IPS DF 19.7 (cell line): ENCODE measurements at regions not wholly inside any gene's neighbourhood (a gene's known extent, or its start where the extent isn't known, plus 50 kb on each side); places are given as distances from the start of the nearest gene placed in this dataset.
"Not testable (repeated sequence)": the region's sequence is repeated elsewhere in the genome, so short reads cannot be mapped to it uniquely, and the experiment has no call there.

Experiments used
- DNase-seq: peaks from one replicate; pipeline ENCODE4 v3.0.0-alpha.2; 2013; ENCODE audit warnings: low read depth, low spot score

GRCh38 chr4:43089730-43090129 is 197.2 kb downstream of the GRXCR1 start:
- DNase-seq = no peak

DNA sequence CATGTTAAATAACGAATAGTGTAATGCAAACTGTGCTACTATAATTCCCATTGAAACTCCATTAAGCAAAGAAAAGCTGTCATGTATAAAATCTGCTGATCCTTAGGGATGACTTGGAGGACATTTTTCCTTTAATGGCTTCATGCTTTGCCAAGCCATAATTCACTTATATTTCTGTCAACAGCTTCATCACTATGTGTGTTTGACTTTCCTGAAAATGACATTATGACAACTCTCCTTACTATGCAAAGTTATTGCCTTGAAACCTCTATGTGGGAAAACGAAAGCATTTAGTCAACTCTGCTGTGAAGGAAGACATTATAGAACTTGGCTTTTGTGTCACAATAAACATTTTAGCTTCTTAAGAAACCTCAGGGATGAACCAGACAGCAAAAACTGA is 210.5 kb downstream of the GRXCR1 start:
- DNase-seq = no peak

DNA sequence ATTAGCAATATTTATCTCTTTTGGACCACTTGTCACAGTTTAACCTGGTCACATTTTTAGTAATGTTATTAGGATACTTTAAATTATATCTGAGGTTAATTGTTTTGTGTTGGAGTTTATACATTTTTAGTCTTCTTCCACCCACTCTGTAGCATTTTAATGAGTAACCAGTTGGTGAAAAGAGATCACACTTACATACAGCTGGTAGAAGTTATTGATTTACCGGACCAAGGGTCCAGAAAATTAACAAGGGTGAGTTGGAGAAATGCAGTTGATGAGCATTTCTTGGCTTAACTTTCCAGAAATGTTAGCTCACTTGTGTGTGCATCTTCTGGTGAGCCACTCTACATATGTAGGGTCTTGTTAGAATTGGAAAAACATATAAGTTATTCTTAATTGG is 219.6 kb downstream of the GRXCR1 start:
- no peak for DNase-seq

- DNase-seq = no peak
Observed at GRCh38 chr4:43113196-43113595, 220.7 kb downstream of the GRXCR1 start.

DNA sequence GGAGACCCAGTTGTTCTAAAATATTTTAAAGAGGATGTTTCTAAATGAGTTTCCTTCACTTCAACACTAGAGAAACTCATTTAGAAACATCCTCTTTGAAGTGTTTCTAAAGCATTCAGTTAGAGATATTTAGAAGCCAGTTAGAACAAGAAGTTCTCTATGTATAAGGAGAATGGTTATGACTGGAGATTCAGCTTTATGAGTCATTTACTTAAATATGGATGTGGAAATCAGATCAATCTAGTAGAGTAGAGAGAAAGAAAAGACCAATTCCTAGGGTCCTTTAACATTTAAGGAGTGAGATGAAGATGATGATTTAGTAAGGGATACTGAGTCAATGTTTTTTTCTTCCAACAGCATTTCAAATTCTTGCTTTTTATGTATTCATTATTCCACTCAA is 234.1 kb downstream of the GRXCR1 start:
- DNase-seq = no peak

- DNase-seq = no peak
Observed at GRCh38 chr4:43130228-43131021, 237.9 kb downstream of the GRXCR1 start.

- no peak for DNase-seq
Observed at GRCh38 chr4:43132010-43132582, 239.6 kb downstream of the GRXCR1 start.

DNA sequence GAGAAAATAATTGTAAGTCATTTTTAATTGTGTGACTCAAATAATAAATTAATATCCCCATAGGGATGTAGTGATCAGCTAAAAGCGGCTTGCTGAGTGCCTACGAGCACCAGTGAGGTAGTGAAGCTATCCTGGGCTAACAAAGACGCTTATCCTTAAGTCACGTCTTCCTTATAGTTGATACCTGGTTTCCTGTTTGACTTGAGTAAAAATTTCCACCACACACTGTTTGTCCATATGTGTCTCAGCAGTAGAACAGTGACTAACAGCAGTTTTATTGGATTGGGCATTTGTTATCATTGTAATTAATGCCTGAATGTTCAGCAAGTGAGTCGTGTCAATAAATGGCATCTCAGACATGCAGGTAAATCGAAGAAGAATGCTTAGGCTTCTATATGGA is 241.1 kb downstream of the GRXCR1 start:
- DNase-seq = no peak

DNA sequence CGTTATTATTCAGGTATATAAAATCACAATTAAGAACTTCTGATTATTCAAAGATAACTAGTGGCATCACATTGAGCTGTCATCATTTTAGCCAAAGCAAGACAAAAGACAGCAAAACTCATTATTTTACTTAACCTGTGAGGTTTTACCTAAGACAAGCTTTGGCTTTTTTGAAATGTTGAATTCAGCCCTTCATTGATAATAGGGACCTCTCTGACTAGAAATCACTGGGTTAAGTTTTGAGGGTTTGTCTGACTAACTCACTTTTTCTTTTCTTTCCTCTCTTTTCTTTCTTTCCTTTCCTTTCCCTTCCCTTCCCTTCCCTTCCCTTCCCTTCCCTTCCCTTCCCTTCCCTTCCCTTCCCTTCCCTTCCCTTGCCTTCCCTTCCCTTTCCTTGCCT is 244.2 kb downstream of the GRXCR1 start:
- no peak for DNase-seq

- DNase-seq = no peak
Observed at GRCh38 chr4:43146198-43146597, 253.7 kb downstream of the GRXCR1 start.

DNA sequence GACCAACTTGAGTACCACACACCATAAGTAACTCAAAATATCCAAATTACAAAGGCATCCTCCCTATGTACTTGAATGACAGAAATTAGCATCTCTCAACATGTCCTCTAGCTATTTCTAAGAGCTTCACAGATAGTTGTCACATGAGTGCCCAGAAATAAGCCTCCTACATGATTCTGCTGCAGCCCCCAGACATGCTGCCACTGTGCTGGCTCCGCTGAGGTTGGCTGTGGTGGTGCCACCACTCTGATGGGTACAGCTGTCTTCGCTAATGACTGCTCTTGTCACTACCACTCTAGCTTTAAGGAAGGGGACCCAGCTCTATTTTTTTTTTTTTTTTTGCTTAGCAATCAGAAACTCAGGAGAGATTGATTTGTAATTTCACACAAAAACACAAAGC is 256.0 kb downstream of the GRXCR1 start:
- no peak for DNase-seq

GRCh38 chr4:43163101-43163792 is 270.7 kb downstream of the GRXCR1 start:
- DNase-seq = no peak

DNA sequence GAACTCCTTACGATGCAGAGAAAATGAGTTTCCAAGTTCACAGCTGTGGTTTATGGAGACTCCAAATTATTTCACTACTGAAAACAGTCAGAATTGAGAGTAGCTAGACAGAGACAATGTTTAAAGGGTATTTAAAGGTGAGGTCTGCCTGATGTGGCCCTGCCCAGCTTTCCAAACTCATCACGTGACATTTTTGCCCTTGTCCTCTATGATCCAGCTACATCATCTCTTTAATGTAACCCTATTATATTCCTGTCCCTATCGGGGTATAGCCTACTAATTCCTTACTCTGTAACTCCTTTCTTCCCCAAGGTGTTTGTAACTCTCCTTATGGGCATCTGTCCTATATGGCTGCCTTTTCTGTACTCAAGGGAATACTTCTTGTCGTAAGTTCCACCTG is 297.2 kb downstream of the GRXCR1 start:
- no peak for DNase-seq

DNA sequence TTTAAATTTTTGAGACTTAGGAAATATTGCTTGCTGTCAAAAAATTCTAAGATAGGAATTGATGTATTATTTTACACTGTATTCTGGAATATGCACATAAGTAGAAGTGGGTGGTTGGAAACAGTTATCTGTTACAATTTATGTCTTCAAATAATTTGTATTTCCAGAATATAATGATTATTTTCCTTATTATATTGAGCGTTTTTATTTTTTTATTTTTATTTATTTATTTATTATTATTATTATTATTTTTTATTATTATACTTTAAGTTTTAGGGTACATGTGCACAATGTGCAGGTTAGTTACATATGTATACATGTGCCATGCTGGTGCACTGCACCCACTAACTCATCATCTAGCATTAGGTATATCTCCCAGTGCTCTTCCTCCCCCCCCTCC is 320.1 kb downstream of the GRXCR1 start:
- not testable (repeated sequence) for DNase-seq

DNA sequence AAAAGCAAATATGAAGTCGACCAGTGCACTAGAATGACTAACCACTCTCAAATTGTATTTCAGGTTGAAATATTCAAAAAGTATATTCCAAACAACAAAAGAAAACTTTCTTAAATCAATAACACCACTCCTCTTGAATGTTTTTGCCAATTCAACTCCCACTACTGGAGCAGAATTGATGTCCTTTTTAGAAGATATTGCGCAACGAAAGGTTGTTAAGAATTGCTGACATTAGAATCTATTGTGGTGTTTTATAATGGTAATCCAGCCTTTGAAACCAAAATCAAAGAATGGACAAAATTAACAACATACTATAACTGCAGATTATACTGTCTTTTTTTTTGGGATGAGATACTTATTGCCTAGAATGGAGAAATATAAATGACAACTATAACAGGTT is 331.3 kb downstream of the GRXCR1 start:
- DNase-seq = no peak

DNA sequence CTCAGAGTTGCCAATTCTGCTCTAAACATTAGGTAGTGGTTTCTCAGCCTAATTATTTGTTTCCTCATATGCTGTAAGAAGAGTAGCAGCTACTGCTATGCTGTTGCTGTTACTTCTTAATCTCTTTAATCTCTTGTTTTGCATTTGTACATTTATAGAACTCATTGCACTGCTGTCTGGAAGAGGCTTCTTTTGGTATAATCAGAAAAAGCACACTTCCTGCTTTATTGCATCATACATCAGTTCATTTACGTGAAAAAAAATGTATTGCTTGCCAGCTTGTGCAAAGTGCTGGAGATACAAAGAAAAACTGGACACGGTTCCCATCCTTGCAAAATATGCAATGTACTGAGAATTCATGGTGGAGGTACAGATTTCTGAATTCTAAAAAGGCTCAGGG is 332.0 kb downstream of the GRXCR1 start:
- DNase-seq = no peak

DNA sequence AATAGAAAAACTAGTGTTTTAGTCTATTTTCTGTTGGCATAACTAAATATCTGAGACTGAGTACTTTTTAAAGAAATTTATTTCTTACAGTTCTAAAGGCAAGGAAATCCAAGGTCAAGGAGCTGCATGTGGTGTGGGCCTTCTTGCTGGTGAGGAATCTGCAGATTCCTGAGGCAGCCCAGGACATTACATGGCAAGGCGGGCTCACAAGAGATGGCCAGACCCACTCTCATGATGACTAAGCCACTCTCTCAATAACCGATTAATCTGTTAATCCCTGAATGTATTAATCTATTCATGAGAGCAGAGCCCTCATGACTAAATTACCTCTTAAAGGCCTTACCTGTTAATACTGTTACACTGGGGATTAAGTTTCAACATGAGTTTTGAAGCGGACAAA is 340.8 kb downstream of the GRXCR1 start:
- DNase-seq = no peak

DNA sequence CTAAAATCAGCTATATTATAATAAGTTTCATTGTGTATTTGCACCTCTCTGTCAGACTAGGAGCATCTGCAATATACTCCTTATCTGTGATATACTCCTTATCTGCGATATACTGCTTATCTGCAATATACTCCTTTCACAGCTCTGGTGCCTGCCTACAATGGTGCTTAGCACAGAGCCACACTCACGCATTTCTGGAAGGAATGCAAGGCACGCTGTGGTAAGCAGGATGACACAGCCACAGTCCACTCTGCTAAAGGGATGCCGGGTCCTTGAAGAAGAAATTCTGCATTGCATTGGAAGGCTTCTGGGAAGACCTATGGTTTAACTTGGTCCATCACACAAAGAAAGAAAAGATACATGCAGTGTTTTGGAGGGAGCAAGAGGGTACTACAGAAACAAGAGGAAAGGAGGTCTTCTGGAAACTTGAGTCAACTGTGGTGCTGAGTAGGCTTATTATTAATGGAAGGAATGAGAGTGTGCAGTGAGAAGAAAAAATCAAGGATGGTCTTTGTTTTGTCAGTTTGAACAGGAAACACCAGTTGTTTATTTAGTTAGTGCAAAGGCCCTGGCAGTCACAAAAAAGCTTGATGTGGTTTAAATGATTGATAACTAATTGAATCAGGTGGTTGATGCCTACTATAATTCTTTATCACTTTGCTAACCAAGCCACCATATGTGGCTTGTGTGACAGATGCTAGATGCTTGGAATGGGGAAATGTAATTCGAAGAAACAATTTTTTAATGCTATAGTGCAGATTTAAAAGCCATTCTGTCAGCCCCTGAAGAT is 342.3 kb downstream of the GRXCR1 start:
- no peak for DNase-seq

DNA sequence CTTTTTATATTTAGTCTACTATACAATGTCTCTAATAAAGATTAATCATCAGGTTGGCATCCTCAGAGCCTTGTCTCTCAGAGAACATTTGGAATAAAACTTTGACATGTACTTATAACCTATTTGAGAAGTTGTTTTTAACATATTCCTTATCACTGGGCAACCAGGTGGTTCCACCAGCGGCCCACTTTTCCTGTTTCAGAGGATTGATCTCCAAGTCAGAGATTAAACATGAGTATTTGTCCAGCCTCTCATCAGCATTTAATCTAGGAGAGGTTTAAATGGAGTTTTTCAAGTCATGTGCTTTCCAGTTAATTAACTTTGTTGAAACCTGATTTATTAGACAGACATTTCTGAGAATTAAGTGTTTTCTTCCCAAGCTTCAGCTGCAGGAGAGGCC is 345.5 kb downstream of the GRXCR1 start:
- no peak for DNase-seq

DNA sequence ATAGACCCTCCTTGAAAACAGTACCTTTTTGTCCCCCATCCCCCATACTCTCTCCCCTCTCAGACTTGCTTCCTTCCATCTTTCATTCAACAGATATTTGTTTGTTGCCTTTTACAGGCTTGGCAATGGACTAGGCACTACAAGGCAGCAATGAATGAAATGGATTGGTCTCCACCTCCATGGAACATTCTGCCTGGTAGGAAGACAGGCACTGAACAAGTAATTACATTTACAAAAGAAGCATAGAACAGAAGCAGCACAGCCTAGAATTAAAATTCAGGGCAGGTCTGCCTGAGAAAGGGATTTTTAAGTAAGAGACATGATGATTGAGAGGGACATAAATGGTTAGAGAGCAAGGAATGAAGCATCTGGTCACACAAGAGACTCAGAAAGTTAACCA is 346.1 kb downstream of the GRXCR1 start:
- no peak for DNase-seq

DNA sequence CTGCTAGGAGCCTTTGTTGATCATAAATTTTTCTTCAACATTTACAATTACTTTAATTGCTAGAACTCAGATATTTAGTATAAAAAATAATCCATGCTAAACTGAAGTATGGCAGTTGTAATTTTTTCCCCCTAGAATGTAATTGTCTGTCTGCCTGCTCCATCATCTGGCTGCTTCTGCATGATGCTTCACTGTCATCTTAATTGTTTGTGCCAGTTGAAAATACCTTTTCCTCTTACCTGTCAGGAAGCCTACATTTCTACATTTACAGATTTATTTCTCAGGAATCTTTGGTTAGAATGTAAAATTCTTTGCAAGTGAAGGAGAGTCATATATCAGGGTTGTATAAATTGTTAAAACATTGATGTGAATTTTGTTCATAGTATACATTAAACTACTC is 348.6 kb downstream of the GRXCR1 start:
- no peak for DNase-seq

GRCh38 chr4:43242606-43243005 is 350.1 kb downstream of the GRXCR1 start:
- DNase-seq = no peak
